Omental fat pad (tissue), 3 donors: ENCODE measurements at regions not wholly inside any gene's neighbourhood (a gene's known extent, or its start where the extent isn't known, plus 50 kb on each side); places are given as distances from the start of the nearest gene placed in this dataset.

ENCODE experiments used
- ATAC-seq: fragments of 150-250 bp; one replicate; pipeline ENCODE4 v1.9.1; 2016; ENCODE audit warnings: mild to moderate bottlenecking, moderate library complexity; ENCODE audit not compliant: low FRiP score
- DNase-seq: peaks from one replicate; pipeline ENCODE4 v3.0.0-alpha.2; 2019; ENCODE audit warnings: low spot score
- TF ChIP-seq, protein P1 (sequence below), 3 donors: fragments of 450-650 bp; IDR thresholded peaks; one replicate each; pipeline ENCODE4 v1.5.1; 2016 to 2017; ENCODE audit warnings: antibody characterized with exemption in 3 of 3, mild to moderate bottlenecking in 3 of 3, moderate library complexity in 2 of 3

DNA sequence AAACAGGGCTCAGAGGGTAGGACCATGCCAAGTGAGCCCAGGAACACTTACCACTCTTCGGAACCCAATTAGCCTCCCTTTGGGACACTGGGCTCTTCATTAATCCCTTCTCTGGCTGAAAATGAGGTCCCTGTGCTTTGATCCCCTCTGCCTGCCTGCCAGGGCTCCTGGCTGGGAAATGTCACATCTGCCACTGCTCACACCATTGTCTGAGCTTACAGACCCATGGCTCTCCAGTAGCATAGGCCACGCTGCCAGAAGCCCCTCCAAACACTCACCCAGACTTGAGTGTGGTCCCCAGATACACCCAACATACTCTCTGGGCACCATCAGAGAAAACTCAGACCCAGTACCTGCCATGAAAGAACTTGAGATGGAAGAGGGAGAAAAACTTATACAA, 287.3 kb downstream of the XXYLT1 start:
- TF ChIP-seq, protein P1, sequence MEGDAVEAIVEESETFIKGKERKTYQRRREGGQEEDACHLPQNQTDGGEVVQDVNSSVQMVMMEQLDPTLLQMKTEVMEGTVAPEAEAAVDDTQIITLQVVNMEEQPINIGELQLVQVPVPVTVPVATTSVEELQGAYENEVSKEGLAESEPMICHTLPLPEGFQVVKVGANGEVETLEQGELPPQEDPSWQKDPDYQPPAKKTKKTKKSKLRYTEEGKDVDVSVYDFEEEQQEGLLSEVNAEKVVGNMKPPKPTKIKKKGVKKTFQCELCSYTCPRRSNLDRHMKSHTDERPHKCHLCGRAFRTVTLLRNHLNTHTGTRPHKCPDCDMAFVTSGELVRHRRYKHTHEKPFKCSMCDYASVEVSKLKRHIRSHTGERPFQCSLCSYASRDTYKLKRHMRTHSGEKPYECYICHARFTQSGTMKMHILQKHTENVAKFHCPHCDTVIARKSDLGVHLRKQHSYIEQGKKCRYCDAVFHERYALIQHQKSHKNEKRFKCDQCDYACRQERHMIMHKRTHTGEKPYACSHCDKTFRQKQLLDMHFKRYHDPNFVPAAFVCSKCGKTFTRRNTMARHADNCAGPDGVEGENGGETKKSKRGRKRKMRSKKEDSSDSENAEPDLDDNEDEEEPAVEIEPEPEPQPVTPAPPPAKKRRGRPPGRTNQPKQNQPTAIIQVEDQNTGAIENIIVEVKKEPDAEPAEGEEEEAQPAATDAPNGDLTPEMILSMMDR (IDR thresholded peaks at IDR 0.05), result no peak
- DNase-seq, result no peak
- no peak for ATAC-seq

DNA sequence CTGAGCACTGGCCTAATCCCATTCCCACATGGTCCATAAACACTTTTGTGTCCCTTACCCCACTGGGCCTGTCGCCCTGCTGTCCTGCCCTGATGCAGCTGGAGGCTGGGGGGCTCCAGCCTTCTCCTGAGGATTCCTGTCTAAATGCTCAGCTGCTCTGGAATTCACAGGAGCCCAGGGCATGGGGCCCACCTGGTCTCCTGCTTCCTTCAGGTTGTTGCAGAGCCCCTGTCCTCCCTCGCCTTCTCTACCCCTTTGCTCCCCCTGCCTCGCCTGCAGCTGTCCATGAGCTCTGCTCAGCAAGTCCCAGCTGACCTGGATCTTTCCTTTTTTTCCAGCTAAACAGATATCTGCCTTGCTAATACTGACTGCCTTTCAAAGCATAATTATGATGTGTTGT, 286.9 kb downstream of the XXYLT1 start:
- TF ChIP-seq, protein P1 (IDR thresholded peaks at IDR 0.05), result no peak
- DNase-seq, result no peak
- no peak for ATAC-seq

DNA sequence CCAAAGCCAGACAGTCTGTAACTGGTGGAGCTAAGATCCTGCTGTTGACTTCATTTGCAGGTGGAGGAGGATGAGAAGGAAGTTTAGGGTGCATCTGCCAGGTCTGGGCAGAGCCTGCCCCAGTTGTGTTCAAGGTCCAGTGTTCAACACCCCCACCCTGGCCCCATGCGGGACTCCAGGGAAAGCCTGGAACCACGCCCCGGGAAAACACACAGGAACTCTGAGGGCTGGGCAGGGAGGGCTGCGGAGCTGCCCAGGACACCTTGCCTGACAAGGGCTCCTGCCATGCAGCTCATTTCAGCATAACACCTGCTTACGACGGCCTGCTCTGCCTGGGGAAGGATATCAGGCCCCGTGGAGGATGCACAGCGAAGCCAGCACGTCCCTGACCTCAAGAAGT, 286.3 kb downstream of the XXYLT1 start:
- TF ChIP-seq, protein P1 (IDR thresholded peaks at IDR 0.05), result no peak
- DNase-seq, result no peak

DNA sequence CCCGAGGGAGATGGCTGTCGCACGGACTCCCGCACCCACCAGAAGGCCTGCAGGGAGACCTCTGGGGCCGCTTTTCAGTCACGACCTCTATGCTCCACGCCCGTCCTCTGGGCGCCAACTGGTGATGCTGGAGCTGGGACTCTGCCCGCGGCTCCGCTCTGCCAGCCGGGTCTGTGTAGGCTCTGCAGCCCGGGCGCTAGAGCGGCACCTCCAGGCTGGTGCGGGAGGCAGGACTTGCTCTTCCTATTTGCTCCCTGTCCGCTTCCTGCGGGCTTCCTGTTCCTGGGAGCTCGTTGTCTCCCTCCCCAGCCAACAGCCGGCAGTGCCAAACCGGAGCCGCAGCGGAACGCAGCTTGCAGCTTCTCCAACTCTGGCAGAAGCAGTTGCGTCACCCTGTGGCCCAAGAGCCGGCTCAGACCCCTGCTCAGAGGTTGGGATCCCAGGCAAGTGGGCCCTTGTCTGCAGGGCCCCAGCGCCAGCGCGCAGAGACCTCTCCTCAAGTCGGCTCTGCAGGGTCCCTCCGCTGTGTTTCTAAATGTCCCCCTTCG, 285.9 kb downstream of the XXYLT1 start:
- TF ChIP-seq, protein P1 (IDR thresholded peaks at IDR 0.05), result no peak
- DNase-seq, result no peak
- peak; percentile 75 for ATAC-seq

More for the DNA sequence above, 286.3 kb downstream of the XXYLT1 start:
- ATAC-seq, result no peak

DNA sequence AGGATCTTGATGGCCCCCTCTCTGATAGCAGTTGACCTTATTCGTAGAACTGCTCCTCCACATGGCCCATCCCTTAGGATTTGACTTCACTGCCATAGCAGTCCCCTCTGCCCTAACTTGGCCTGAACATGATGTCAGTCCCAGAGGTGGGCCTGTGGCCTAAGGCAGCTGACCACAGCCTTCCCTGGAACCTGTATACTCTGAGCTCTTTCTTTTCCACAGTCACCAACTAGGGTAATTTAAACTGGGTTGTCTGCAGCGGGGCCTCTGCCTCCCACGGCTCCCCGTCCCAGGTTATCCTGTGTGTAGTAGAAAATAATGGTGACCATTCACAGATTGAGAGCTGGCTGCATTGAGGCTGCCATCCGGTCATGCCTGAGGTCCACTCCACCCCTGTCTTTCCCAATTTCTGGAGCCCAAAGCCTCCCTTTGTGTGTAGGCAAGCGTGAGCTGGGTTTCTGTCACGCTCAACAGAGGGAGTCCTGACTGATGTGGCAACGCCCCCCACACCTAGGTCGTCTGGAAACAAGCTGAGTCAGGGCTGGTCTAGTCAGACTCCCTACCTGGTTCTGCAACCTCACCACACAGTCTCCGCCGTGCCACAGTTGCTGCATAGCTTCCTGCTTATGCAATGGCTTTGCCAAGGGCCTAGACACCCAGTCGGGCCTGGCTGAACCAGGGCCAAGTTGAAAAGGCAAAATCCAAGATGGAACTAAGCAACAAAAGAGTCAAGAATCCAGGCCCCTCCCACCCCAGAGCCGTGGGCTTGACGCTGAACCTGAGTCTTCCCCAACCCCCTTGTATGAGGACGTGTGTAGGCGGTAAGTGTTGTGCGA, 284.5 kb downstream of the XXYLT1 start:
- DNase-seq (no peak), ATAC-seq (no peak)
- TF ChIP-seq, protein P1 (IDR thresholded peaks at IDR 0.05), result no peak

DNA sequence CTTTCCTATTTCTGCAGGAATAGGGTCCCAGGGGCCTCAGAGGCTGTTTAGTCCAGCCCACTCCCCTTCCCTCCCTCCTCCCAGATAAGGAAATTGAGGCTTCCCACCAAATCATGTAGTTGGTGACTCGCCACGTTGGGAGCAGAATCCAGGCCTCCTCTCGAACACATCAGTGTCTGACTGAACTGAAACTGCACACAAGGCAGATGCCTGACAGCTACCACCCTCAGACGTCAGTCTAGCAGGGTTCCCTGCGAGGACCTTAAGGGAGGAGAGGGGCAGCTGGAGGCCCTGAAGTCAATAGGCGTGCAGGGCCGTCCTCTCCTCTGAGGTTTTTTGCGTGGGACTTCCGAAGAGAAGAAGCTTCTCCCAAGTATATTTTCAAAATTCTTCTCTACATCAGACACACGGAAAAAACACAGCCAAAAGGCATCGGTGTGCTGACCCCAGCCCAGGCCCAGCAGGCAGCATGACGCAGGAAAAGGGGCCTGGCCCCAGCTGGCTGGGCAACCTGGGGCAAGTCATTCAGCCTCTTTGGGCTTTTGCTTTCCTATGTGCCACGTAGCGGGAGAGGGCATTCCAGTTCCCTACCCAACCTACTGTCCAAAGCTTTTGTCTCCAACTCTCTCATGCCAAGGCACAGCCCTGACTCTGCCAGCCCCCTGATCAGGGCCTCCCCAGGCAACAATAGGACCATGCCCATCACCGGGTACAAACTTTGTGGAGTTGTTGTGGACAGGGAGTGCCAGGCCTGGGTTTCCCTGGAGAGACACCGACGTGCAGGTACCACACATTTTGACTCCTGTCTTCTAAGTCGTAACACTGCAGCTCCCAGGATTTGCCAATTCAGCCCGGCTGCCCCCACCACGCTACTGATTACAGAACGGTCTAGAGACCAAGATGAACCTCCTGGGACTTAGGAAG, 283.1 kb downstream of the XXYLT1 start:
- no peak for ATAC-seq
- TF ChIP-seq, protein P1 (IDR thresholded peaks at IDR 0.05), result no peak
- no peak for DNase-seq
